Gastrocnemius medialis (tissue), 4 donors: ENCODE measurements at regions not wholly inside any gene's neighbourhood (a gene's known extent, or its start where the extent isn't known, plus 50 kb on each side); places are given as distances from the start of the nearest gene placed in this dataset.

Experiments
- ATAC-seq, 2 donors: fragments of 150-250 bp; one replicate each; pipeline ENCODE4 v1.9.1; 2016
- DNase-seq, 2 donors: peaks; one replicate each; pipeline ENCODE4 v3.0.0-alpha.2; 2019
- H3K27ac ChIP-seq, 4 donors: fragments of 200-600 bp; sonication (generic); 1 replicate in 1 of 4; 2 replicates in 3 of 4; pipeline ENCODE4 v1.5.1; 2016 to 2018; ENCODE audit warnings: mild to moderate bottlenecking in 2 of 4, moderate library complexity in 1 of 4
- H3K27me3 ChIP-seq, 3 donors: fragments of 200-600 bp; sonication (generic) in 2 of 3; 1 replicate in 1 of 3; 2 replicates in 2 of 3; pipeline versions ENCODE4 v1.5.1 to v1.6.0; 2016 to 2019; ENCODE audit warnings: mild to moderate bottlenecking in 1 of 3, moderate library complexity in 1 of 3
- H3K36me3 ChIP-seq, 2 donors: fragments of 200-600 bp; sonication (generic) in 1 of 2; one replicate each; pipeline ENCODE4 v1.5.1; 2017 to 2018
- H3K4me1 ChIP-seq, 2 donors: fragments of 200-600 bp; sonication (generic) in 1 of 2; one replicate each; pipeline ENCODE4 v1.5.1; 2016 to 2017; ENCODE audit warnings: mild to moderate bottlenecking in 2 of 2
- H3K4me3 ChIP-seq, 4 donors: fragments of 200-600 bp; sonication (generic) in 3 of 4; 1 replicate in 1 of 4; 2 replicates in 3 of 4; pipeline ENCODE4 v1.5.1; 2016 to 2019; ENCODE audit warnings: mild to moderate bottlenecking in 2 of 4
- H3K9me3 ChIP-seq, 3 donors: fragments of 200-600 bp; sonication (generic) in 2 of 3; 1 replicate in 1 of 3; 2 replicates in 2 of 3; pipeline ENCODE4 v1.5.1; 2016 to 2019
- POLR2A ChIP-seq, 2 donors: fragments of 450-650 bp; IDR thresholded peaks; one replicate each; pipeline ENCODE4 v1.6.1; 2017; ENCODE audit warnings: antibody characterized with exemption in 2 of 2, mild to moderate bottlenecking in 2 of 2, moderate library complexity in 2 of 2
- in situ Hi-C, 4 donors: fragments of 200-750 bp; cut with MboI; loops; one replicate each; pipeline versions ENCODE4 v1.15.0 to v1.8.0; 2017; ENCODE audit warnings: low sequenced_read_pairs in 4 of 4
- intact Hi-C: fragments of 100-400 bp; cut with DNase I; formaldehyde crosslinking; loops from one replicate; pipeline ENCODE4 v1.15.1; 2023; ENCODE audit warnings: low total_unique reads
- TF ChIP-seq, protein P1 (sequence below), 5 experiments: fragments of 450-650 bp in 3 of 5; fragments of 200-600 bp in 2 of 5; sonication (generic) in 2 of 5; IDR thresholded peaks in 4 of 5; conservative IDR thresholded peaks in 1 of 5; 1 replicate in 4 of 5; 2 replicates in 1 of 5; pipeline ENCODE4 v1.5.1; 2016 to 2019; ENCODE audit warnings: antibody characterized with exemption in 5 of 5, mild to moderate bottlenecking in 3 of 5, moderate library complexity in 3 of 5

GRCh38 chr2:236505648-236506047, 64.0 kb upstream of the ACKR3 start:
- TF ChIP-seq POLR2A (IDR thresholded peaks at IDR 0.05) = no peak
- TF ChIP-seq, protein P1, sequence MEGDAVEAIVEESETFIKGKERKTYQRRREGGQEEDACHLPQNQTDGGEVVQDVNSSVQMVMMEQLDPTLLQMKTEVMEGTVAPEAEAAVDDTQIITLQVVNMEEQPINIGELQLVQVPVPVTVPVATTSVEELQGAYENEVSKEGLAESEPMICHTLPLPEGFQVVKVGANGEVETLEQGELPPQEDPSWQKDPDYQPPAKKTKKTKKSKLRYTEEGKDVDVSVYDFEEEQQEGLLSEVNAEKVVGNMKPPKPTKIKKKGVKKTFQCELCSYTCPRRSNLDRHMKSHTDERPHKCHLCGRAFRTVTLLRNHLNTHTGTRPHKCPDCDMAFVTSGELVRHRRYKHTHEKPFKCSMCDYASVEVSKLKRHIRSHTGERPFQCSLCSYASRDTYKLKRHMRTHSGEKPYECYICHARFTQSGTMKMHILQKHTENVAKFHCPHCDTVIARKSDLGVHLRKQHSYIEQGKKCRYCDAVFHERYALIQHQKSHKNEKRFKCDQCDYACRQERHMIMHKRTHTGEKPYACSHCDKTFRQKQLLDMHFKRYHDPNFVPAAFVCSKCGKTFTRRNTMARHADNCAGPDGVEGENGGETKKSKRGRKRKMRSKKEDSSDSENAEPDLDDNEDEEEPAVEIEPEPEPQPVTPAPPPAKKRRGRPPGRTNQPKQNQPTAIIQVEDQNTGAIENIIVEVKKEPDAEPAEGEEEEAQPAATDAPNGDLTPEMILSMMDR (IDR thresholded peaks at IDR 0.05 in 4 of 5, conservative IDR thresholded peaks at IDR 0.05 in 1 of 5) = no peak
- DNase-seq (no peak), ATAC-seq (no peak)
- intact Hi-C loops (no loop called here), in situ Hi-C loops (no loop called here)
- Histone ChIP-seq H3K9me3 (no peaks in the 10 kb centered on the region), H3K27ac (no peak overlapping the region), H3K36me3 (no peaks in the 10 kb centered on the region), H3K27me3 (peaks cover 13 to 41% (median 24%) of the 10 kb centered on the region in 3 donors), H3K4me3 (no peak overlapping the region), H3K4me1 (no peaks in the 10 kb centered on the region)

- Histone ChIP-seq H3K36me3 (no peaks in the 10 kb centered on the region), H3K4me3 (peak overlapping the region; percentile 22 to 45 (median 40)), H3K27me3 (peaks cover 13 to 41% (median 24%) of the 10 kb centered on the region in 3 donors), H3K27ac (no peak overlapping the region), H3K4me1 (peaks cover 0 to under 1% of the 10 kb centered on the region in 2 donors), H3K9me3 (no peaks in the 10 kb centered on the region)
- TF ChIP-seq, protein P1 (IDR thresholded peaks at IDR 0.05 in 4 of 5, conservative IDR thresholded peaks at IDR 0.05 in 1 of 5) = no peak
- no peak for TF ChIP-seq POLR2A (IDR thresholded peaks at IDR 0.05)
- intact Hi-C loops = no loop called here
- in situ Hi-C loops = no loop called here
- ATAC-seq (no peak), DNase-seq (no peak)
Measured at GRCh38 chr2:236507393-236508085, 62.1 kb upstream of the ACKR3 start.

DNA sequence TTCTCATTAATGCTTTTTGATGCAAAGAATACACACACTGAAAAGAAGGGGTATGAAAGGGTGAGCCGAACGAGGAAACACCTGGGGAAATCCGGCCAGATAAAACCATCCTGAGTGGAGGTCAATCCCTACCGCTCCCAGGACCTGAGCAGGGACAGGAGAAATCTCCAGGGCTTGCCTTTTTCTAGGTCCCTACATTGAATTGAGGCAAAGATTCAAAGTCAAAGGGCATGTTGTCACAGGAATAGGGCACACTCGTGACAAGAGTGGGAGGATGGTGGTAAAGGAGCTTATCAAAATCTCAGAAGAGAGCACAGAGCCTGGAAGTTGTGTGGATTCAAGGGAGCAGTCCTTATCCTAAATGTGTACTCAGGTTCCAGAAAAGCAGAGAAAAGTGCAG, 61.2 kb upstream of the ACKR3 start:
- Histone ChIP-seq H3K27ac (no peak overlapping the region), H3K27me3 (peaks cover 13 to 39% (median 24%) of the 10 kb centered on the region in 3 donors), H3K9me3 (no peaks in the 10 kb centered on the region), H3K4me3 (no peak overlapping the region), H3K36me3 (no peaks in the 10 kb centered on the region), H3K4me1 (peaks cover 0 to 3% of the 10 kb centered on the region in 2 donors)
- TF ChIP-seq POLR2A (IDR thresholded peaks at IDR 0.05) = no peak
- TF ChIP-seq, protein P1 (IDR thresholded peaks at IDR 0.05 in 4 of 5, conservative IDR thresholded peaks at IDR 0.05 in 1 of 5) = no peak
- intact Hi-C loops = no loop called here
- in situ Hi-C loops = no loop called here
- DNase-seq (no peak), ATAC-seq (no peak)

- ATAC-seq (no peak), DNase-seq (no peak)
- in situ Hi-C loops (loop anchor here (10.0 kb wide), 2 partner anchors 515 to 545 kb away; no protein-coding TSS in a partner anchor), intact Hi-C loops (loop anchor here (10.0 kb wide), 1 partner anchor 415 kb away; no protein-coding TSS in a partner anchor)
- no peak for TF ChIP-seq POLR2A (IDR thresholded peaks at IDR 0.05)
- TF ChIP-seq, protein P1 (IDR thresholded peaks at IDR 0.05 in 4 of 5, conservative IDR thresholded peaks at IDR 0.05 in 1 of 5) = no peak
- no peaks in the 10 kb centered on the region for H3K36me3 ChIP-seq
- no peak overlapping the region for H3K27ac ChIP-seq
- no peak overlapping the region for H3K4me3 ChIP-seq
- peaks cover 0 to 3% of the 10 kb centered on the region in 2 donors for H3K4me1 ChIP-seq
- no peaks in the 10 kb centered on the region for H3K9me3 ChIP-seq
- peaks cover 13 to 33% (median 21%) of the 10 kb centered on the region in 3 donors for H3K27me3 ChIP-seq
Measured at GRCh38 chr2:236510034-236510433, 59.6 kb upstream of the ACKR3 start.
